ENCODE measurements at regions not wholly inside any gene's neighbourhood (a gene's known extent, or its start where the extent isn't known, plus 50 kb on each side); places are given as distances from the start of the nearest gene placed in this dataset.

- TF ChIP-seq EZH2 (IDR thresholded peaks at IDR 0.05; ENCODE audit: low read length) (no peak), CTCF (optimal IDR thresholded peaks at IDR 0.05 in 1 of 3, IDR thresholded peaks at IDR 0.05 in 1 of 3, conservative IDR thresholded peaks at IDR 0.05 in 1 of 3; ENCODE audit: extremely low read depth in 1 of 3, insufficient read depth in 2 of 3, low read length in 3 of 3) (no peak)
Observed at GRCh38 chr1:116253566-116254382, 119.3 kb upstream of the ATP1A1 start.
